BE2C (cell line): ENCODE measurements at regions not wholly inside any gene's neighbourhood (a gene's known extent, or its start where the extent isn't known, plus 50 kb on each side); places are given as distances from the start of the nearest gene placed in this dataset.
"Not testable (repeated sequence)": the region's sequence is repeated elsewhere in the genome, so short reads cannot be mapped to it uniquely, and the experiment has no call there.

Experiments
- DNase-seq: peaks from one replicate; pipeline ENCODE4 v3.0.0-alpha.2; 2020
- H3K27me3 ChIP-seq: fragments of 250-450 bp; sonication (Bioruptor Pico); 2 replicates; pipeline ENCODE4 v1.5.1; 2020; ENCODE audit warnings: mild to moderate bottlenecking
- H3K36me3 ChIP-seq: fragments of 250-450 bp; sonication (Bioruptor Pico); 2 replicates; pipeline ENCODE4 v1.5.1; 2020; ENCODE audit warnings: mild to moderate bottlenecking
- H3K4me1 ChIP-seq: fragments of 250-450 bp; sonication (Bioruptor Pico); 2 replicates; pipeline ENCODE4 v1.5.1; 2020
- H3K4me3 ChIP-seq: 2 replicates; pipeline ENCODE4 v1.5.1; 2011; ENCODE audit warnings: low read depth, low read length
- H3K9me3 ChIP-seq: fragments of 250-450 bp; sonication (Bioruptor Pico); 2 replicates; pipeline ENCODE4 v1.5.1; 2020
- TF ChIP-seq, protein P1 (sequence below): IDR thresholded peaks from 2 replicates; pipeline ENCODE4 v1.5.1; 2012; ENCODE audit warnings: mild to moderate bottlenecking, low read depth, low read length

DNA sequence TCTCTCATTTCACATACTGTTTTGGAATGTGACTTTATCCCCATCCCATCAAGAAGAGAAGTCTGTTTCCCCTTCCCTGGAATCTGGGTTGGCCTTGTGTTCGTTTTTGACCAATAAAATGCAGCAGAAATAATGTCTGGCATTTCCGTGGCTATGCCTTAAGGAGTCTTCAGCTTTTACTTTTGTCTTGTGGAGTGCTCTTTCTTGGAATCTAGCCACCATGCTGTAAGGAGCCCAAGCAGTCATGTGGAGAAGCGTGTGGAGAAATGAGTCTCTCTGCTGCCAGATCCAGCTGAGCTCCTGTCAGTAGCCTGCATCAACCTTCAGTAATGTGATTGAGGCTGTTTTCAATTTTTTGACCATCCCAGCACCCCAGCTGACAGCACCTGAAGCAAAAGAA is 84.4 kb upstream of the ARMCX2 start:
- no peak for DNase-seq
- Histone ChIP-seq H3K36me3 (no peaks in the 10 kb centered on the region), H3K27me3 (no peaks in the 10 kb centered on the region), H3K4me1 (no peaks in the 10 kb centered on the region), H3K9me3 (no peaks in the 10 kb centered on the region), H3K4me3 (no peak overlapping the region)
- TF ChIP-seq, protein P1, sequence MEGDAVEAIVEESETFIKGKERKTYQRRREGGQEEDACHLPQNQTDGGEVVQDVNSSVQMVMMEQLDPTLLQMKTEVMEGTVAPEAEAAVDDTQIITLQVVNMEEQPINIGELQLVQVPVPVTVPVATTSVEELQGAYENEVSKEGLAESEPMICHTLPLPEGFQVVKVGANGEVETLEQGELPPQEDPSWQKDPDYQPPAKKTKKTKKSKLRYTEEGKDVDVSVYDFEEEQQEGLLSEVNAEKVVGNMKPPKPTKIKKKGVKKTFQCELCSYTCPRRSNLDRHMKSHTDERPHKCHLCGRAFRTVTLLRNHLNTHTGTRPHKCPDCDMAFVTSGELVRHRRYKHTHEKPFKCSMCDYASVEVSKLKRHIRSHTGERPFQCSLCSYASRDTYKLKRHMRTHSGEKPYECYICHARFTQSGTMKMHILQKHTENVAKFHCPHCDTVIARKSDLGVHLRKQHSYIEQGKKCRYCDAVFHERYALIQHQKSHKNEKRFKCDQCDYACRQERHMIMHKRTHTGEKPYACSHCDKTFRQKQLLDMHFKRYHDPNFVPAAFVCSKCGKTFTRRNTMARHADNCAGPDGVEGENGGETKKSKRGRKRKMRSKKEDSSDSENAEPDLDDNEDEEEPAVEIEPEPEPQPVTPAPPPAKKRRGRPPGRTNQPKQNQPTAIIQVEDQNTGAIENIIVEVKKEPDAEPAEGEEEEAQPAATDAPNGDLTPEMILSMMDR = no peak

DNA sequence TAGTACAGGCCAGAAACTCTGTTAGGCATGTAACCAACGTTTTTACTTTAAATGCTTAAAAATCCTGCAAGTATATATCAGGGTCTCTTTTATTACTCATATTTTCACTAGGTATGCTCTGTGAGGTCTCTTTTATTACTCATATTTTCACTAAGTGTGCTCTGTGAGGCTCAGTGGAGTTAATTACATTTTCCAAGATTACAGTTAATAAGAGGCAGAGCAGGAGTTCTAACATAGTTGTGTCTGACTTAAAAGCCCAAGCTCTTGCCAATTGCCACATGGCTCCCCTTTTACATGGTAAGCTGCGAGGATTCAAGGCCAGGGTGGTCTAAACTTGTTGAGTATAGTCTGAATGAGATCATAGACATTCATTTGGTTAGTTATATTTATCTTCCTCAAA is 81.0 kb upstream of the ARMCX2 start:
- Histone ChIP-seq H3K9me3 (no peaks in the 10 kb centered on the region), H3K27me3 (no peaks in the 10 kb centered on the region), H3K4me1 (no peaks in the 10 kb centered on the region), H3K4me3 (no peak overlapping the region), H3K36me3 (no peaks in the 10 kb centered on the region)
- TF ChIP-seq, protein P1 = no peak
- DNase-seq = no peak

DNA sequence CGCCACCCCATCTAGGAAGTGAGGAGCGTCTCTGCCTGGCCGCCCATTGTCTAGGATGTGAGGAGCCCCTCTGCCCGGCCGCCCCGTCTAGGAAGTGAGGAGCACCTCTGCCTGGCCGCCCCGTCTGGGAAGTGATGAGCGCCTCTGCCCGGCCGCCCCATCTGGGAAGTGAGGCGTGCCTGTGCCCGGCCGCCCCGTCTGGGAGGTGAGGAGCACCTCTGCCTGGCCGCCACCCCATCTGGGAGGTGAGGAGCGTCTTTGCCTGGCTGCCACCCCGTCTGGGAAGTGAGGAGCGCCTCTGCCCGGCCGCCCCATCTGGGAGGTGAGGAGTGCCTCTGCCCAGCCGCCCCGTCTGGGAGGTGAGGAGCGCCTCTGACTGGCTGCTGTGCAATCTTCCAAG is 79.2 kb upstream of the ARMCX2 start:
- H3K4me3 ChIP-seq, H3K27me3 ChIP-seq, DNase-seq, H3K4me1 ChIP-seq, H3K9me3 ChIP-seq, H3K36me3 ChIP-seq: not testable (repeated sequence)

DNA sequence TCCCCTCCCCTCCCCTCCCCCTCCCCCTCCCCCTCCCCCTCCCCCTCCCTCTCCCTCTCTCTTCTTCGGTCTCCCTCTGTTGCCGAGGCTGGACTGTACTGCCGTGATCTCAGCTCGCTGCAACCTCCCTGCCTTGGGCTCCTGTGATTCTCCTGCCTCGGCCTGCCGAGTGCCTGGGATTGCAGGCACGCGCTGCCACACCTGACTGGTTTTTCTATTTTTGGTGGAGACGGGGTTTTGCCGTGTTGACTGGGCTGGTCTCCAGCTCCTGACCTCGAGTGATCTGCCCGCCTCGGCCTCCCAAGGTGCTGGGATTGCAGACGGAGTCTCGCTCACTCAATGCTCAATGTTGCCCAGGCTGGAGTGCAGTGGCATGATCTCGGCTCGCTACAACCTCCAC is 78.8 kb upstream of the ARMCX2 start:
- DNase-seq, H3K9me3 ChIP-seq, H3K4me1 ChIP-seq, H3K27me3 ChIP-seq, H3K36me3 ChIP-seq, H3K4me3 ChIP-seq: not testable (repeated sequence)

DNA sequence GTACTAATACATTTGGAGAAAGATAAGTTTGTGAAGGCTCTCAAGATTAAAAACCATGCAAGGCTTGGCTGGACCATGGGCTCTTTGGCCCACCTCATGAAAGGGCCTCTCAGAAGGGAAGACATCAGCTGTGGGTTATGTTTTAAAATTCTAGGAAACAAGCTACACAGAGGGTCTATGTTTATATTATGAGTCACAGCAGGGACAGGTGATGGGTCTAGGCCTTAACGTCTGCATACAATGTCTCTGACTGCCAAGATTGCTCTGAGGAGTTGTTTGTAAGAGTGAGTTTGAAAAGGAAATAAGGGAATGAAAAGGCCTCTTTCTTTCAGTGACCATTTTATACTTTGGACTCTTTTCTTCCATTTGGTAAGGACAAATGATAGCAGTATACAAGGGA is 77.0 kb upstream of the ARMCX2 start:
- TF ChIP-seq, protein P1 = no peak

GRCh38 chrX:101732870-101733269 is 73.2 kb upstream of the ARMCX2 start:
- Histone ChIP-seq H3K4me3 (no peak overlapping the region), H3K4me1 (no peaks in the 10 kb centered on the region), H3K36me3 (no peaks in the 10 kb centered on the region), H3K9me3 (no peaks in the 10 kb centered on the region), H3K27me3 (no peaks in the 10 kb centered on the region)
- no peak for DNase-seq
- TF ChIP-seq, protein P1 = no peak

More for the DNA sequence above, 77.0 kb upstream of the ARMCX2 start:
- H3K27me3 ChIP-seq = no peaks in the 10 kb centered on the region
- DNase-seq = no peak
- H3K4me1 ChIP-seq = no peaks in the 10 kb centered on the region
- no peak overlapping the region for H3K4me3 ChIP-seq
- H3K36me3 ChIP-seq = no peaks in the 10 kb centered on the region
- no peaks in the 10 kb centered on the region for H3K9me3 ChIP-seq

DNA sequence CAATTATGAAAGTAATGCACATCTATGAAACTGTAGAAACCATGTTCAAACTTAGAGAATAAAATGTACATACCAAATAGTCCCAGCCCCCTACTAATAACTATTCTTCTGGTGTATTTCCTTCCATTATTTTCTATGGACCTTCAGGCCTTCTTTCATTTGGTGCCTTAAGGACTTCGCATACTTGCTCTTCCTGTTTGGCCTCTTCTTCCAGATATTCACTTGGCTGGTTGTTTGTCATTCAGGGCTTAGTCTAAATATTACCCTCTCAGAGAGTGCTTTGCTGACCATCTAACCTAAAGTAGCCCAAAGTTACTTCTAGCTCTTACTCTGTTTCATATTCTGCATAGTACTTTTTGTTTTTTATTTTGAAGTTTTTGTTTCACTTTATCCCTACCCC is 70.3 kb upstream of the ARMCX2 start:
- no peak for DNase-seq

More for the DNA sequence above, 70.3 kb upstream of the ARMCX2 start:
- Histone ChIP-seq H3K27me3 (no peaks in the 10 kb centered on the region), H3K36me3 (no peaks in the 10 kb centered on the region), H3K4me3 (no peak overlapping the region), H3K9me3 (no peaks in the 10 kb centered on the region), H3K4me1 (no peaks in the 10 kb centered on the region)
- TF ChIP-seq, protein P1 = no peak
